ENCODE measurements at regions not wholly inside any gene's neighbourhood (a gene's known extent, or its start where the extent isn't known, plus 50 kb on each side); places are given as distances from the start of the nearest gene placed in this dataset.

DNA sequence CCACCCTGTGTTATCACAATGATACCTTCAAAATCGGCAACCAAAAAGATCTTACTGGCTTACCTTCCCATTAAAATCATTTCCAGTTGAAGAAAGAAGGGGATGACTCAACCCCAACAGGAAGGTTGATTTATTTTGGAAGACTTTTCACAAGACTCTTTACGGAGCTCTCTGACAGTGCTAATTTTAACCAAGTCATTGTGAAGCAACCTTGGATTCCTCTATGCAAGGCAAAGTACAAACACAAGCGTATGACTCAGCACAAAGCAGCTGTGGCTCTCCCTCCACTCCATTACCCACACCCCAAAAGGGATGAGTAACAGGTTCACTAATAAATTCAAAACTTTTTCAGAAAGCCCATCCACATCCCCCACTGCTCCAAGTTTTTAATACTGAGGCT lies 213.8 kb upstream of the FGF13 start:
- DNase-seq (ENCODE audit: low read depth) = peak; percentile 95
- TF ChIP-seq CTCF (conservative IDR thresholded peaks at IDR 0.05; ENCODE audit: control insufficient read depth, insufficient read depth, low read depth, low read length) = no peak

DNA sequence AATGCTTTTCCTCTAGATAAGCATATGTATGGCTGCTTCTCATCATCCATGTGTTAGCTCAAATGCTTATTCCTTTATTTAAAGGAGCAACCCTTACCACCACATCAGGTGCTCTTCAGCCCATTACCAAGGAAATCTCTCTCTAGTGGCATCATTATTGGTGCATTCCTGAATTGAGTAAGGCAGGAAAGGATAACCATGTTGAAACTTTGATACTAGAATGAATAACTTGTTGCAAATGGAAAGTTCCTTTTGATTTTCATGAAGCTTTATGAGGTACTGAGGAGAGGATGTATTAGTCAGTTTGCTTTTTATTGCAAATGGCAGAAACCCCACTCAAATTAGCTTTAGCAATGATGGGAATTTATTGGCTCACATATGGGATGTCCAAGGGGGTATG lies 212.3 kb upstream of the FGF13 start:
- no peak for DNase-seq (ENCODE audit: low read depth)
- no peak for TF ChIP-seq CTCF (conservative IDR thresholded peaks at IDR 0.05; ENCODE audit: control insufficient read depth, insufficient read depth, low read depth, low read length)
- H3K4me3 ChIP-seq (ENCODE audit: control insufficient read depth, low read depth, low read length) = no peak overlapping the region

More for the DNA sequence above, 213.8 kb upstream of the FGF13 start:
- no peak overlapping the region for H3K4me3 ChIP-seq (ENCODE audit: control insufficient read depth, low read depth, low read length)

- no peak overlapping the region for H3K4me3 ChIP-seq (ENCODE audit: control insufficient read depth, low read depth, low read length)
- DNase-seq (ENCODE audit: low read depth) = no peak
- no peak for TF ChIP-seq CTCF (conservative IDR thresholded peaks at IDR 0.05; ENCODE audit: control insufficient read depth, insufficient read depth, low read depth, low read length)
These were observed 209.5 kb upstream of the FGF13 start for GRCh38 chrX:138921031-138921430.

DNA sequence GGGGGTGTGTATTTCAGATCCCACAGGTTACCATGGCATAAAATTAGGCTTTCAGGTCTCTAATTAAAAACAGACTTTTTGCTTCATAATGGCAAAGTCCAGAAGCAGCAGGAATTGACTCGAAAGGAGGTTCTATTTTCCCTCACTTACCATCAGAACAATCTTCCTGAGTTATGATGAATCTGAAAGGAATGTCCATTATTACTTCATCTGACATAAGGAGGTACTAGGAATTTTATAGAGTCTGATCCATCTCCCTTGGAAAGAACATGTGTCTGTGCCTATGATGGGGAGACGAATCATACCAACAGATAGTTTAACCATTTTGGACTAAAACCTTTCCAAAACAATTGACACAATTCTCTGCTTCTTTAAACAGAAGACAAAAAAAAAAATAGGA lies 206.3 kb upstream of the FGF13 start:
- no peak for TF ChIP-seq CTCF (conservative IDR thresholded peaks at IDR 0.05; ENCODE audit: control insufficient read depth, insufficient read depth, low read depth, low read length)
- no peak overlapping the region for H3K4me3 ChIP-seq (ENCODE audit: control insufficient read depth, low read depth, low read length)
- peak; percentile 87 for DNase-seq (ENCODE audit: low read depth)

GRCh38 chrX:138914767-138915166 lies 203.2 kb upstream of the FGF13 start:
- H3K4me3 ChIP-seq (ENCODE audit: control insufficient read depth, low read depth, low read length) = no peak overlapping the region
- TF ChIP-seq CTCF (conservative IDR thresholded peaks at IDR 0.05; ENCODE audit: control insufficient read depth, insufficient read depth, low read depth, low read length) = no peak
- no peak for DNase-seq (ENCODE audit: low read depth)

GRCh38 chrX:138908577-138908976 lies 197.1 kb upstream of the FGF13 start:
- TF ChIP-seq CTCF (conservative IDR thresholded peaks at IDR 0.05; ENCODE audit: control insufficient read depth, insufficient read depth, low read depth, low read length) = no peak
- DNase-seq (ENCODE audit: low read depth) = peak; percentile 22
- no peak overlapping the region for H3K4me3 ChIP-seq (ENCODE audit: control insufficient read depth, low read depth, low read length)

Data from fibroblast of mammary gland (primary cell).